Heart left ventricle (tissue), 16 donors: ENCODE measurements at regions not wholly inside any gene's neighbourhood (a gene's known extent, or its start where the extent isn't known, plus 50 kb on each side); places are given as distances from the start of the nearest gene placed in this dataset.

ENCODE experiments used
- ATAC-seq, 4 donors: fragments of 200-7000 bp; cut with Tn5 transposase; one replicate each; pipeline ENCODE4 v1.9.1; 2020 to 2022; ENCODE audit warnings: moderate library complexity in 4 of 4, mild to moderate bottlenecking in 3 of 4, moderate number of reproducible peaks in 1 of 4
- DNase-seq, 5 donors: peaks; one replicate each; pipeline ENCODE4 v3.0.0-alpha.2; 2020
- H3K27ac ChIP-seq, 12 donors: fragments of 200-600 bp; sonication (generic) in 4 of 12; one replicate each; pipeline versions ENCODE4 v1.5.0 to v1.8.0; 2016 to 2022; ENCODE audit warnings: mild to moderate bottlenecking in 2 of 12
- H3K27me3 ChIP-seq, 9 donors: fragments of 200-600 bp; sonication (generic) in 2 of 9; one replicate each; pipeline versions ENCODE4 v1.5.1 to v1.8.0; 2016 to 2022; ENCODE audit warnings: mild to moderate bottlenecking in 3 of 9
- H3K36me3 ChIP-seq, 9 donors: fragments of 200-600 bp; sonication (generic) in 2 of 9; one replicate each; pipeline versions ENCODE4 v1.5.0 to v1.8.0; 2018 to 2022; ENCODE audit warnings: mild to moderate bottlenecking in 2 of 9
- H3K4me1 ChIP-seq, 12 donors: fragments of 200-600 bp; sonication (generic) in 4 of 12; one replicate each; pipeline versions ENCODE4 v1.5.0 to v1.8.0; 2016 to 2022; ENCODE audit warnings: mild to moderate bottlenecking in 3 of 12
- H3K4me3 ChIP-seq, 12 donors: fragments of 200-600 bp; sonication (generic) in 4 of 12; one replicate each; pipeline versions ENCODE4 v1.5.0 to v1.8.0; 2017 to 2022; ENCODE audit warnings: mild to moderate bottlenecking in 9 of 12, moderate library complexity in 4 of 12
- H3K9me3 ChIP-seq, 12 donors: fragments of 200-600 bp; sonication (generic) in 4 of 12; one replicate each; pipeline versions ENCODE4 v1.5.0 to v1.8.0; 2016 to 2022; ENCODE audit warnings: mild to moderate bottlenecking in 1 of 12
- POLR2A ChIP-seq, 2 donors: fragments of 450-650 bp; IDR thresholded peaks; one replicate each; pipeline ENCODE4 v1.6.1; 2017; ENCODE audit warnings: antibody characterized with exemption in 2 of 2, mild to moderate bottlenecking in 2 of 2, moderate library complexity in 2 of 2
- WGBS, 4 donors: extraction: QIAGEN DNeasy Blood & Tissue Kit in 2 of 4; methylation state at CpG; one replicate each; pipeline versions ENCODE4 v1.1.5 to v1.1.7; 2013 to 2018; 5-methylcytosine and 5-hydroxymethylcytosine counted together
- intact Hi-C, 10 donors: fragments of 100-400 bp; cut with DNase I; formaldehyde crosslinking; loops; one replicate each; pipeline versions ENCODE4 v1.11.1 to v1.14.2; 2022
- TF ChIP-seq, protein P1 (sequence below), 12 donors: fragments of 200-600 bp; sonication (generic) in 4 of 12; IDR thresholded peaks; one replicate each; pipeline versions ENCODE4 v1.5.0 to v1.8.0; 2018 to 2022; ENCODE audit warnings: antibody characterized with exemption in 12 of 12, mild to moderate bottlenecking in 5 of 12
- donor health status: ischemic (EF 13 %, LVEDD 7.1; RV severe dilation, severe dysfunction).
- donor health status: healthy with polysubstance abuse.
- donor health status: DM: no; HTN: yes; CAD: no.
- donor health status: DM: no; HTN: no; CAD: no.
- donor health status: ischemic (EF 25% LVEDD 6.9; RV normal size, moderate dysfunction).
- donor health status: ischemic (EF 25% LVEDD 5.7; RV mildly dilated, moderate dysfunction).
- donor health status: healthy.
- donor health status: DM: yes; HTN: yes; CAD: no.
- donor health status: ischemic (EF 35%, LVEDD 5.7; RV mildly dilated, moderate dysfunction).
- donor health status: nonischemic (EF 11% LVEDD 7.7; RV severe dilation, severe dysfunction).
- donor health status: DM: yes; HTN: yes; CAD: no.
- donor health status: PGD.
- donor health status: ischemic (EF 29% LVEDD 5.4; RV normal size, mild dysfunction).
- donor health status: nonischemic (EF 23%, LVEDD 6.1; RV moderate dilation, normal function).

- intact Hi-C loops: loop anchor here in 1 of 10 donors (10.0 kb wide), 1 partner anchor 181 kb away; no protein-coding TSS in a partner anchor
- peaks cover 0 to 11% (median 0%) of the 10 kb centered on the region in 12 donors for H3K4me1 ChIP-seq
- no peak for ATAC-seq
- peaks cover 0 to 6% (median 0%) of the 10 kb centered on the region in 12 donors for H3K9me3 ChIP-seq
- no peak overlapping the region for H3K27ac ChIP-seq
- DNase-seq: no peak
- no peaks in the 10 kb centered on the region for H3K36me3 ChIP-seq
- TF ChIP-seq, protein P1, sequence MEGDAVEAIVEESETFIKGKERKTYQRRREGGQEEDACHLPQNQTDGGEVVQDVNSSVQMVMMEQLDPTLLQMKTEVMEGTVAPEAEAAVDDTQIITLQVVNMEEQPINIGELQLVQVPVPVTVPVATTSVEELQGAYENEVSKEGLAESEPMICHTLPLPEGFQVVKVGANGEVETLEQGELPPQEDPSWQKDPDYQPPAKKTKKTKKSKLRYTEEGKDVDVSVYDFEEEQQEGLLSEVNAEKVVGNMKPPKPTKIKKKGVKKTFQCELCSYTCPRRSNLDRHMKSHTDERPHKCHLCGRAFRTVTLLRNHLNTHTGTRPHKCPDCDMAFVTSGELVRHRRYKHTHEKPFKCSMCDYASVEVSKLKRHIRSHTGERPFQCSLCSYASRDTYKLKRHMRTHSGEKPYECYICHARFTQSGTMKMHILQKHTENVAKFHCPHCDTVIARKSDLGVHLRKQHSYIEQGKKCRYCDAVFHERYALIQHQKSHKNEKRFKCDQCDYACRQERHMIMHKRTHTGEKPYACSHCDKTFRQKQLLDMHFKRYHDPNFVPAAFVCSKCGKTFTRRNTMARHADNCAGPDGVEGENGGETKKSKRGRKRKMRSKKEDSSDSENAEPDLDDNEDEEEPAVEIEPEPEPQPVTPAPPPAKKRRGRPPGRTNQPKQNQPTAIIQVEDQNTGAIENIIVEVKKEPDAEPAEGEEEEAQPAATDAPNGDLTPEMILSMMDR (IDR thresholded peaks at IDR 0.05): no peak
- no peak for TF ChIP-seq POLR2A (IDR thresholded peaks at IDR 0.05)
- WGBS, 4 donors: 76 to 82% (median 79%) methylated on average over 4 of the region's 4 CpGs
- H3K4me3 ChIP-seq: no peak overlapping the region
- H3K27me3 ChIP-seq: no peaks in the 10 kb centered on the region
Observed at GRCh38 chr5:118596255-118596654, 392.1 kb downstream of the DTWD2 start.

DNA sequence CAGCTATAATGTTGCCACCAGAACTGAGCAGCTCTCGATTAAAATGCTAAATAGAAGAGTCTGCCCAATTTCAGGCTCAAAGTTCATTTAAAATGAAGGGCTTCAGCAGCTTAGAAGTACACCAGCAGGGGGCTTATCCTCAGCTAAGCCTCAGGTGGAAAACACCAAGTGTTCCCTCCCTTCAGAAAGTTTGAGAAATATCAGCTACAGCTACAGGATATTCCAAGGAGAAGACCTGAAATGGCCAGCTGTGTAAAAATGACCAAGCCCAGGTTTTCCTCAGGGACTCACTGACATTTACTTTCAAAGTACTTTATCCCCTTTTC lies 395.4 kb downstream of the DTWD2 start:
- Histone ChIP-seq H3K4me1 (peaks cover 0 to 11% (median 0%) of the 10 kb centered on the region in 12 donors), H3K4me3 (no peak overlapping the region), H3K9me3 (no peaks in the 10 kb centered on the region), H3K27ac (no peak overlapping the region), H3K36me3 (no peaks in the 10 kb centered on the region), H3K27me3 (no peaks in the 10 kb centered on the region)
- DNase-seq (no peak), ATAC-seq (no peak)
- TF ChIP-seq, protein P1 (IDR thresholded peaks at IDR 0.05): peak in 2 of 12 donors; percentile 8 to 19
- TF ChIP-seq POLR2A (IDR thresholded peaks at IDR 0.05): no peak
- 84 to 91% (median 86%) methylated on average over 1 of the region's 1 CpG for WGBS, 4 donors
- intact Hi-C loops: loop anchor here in 1 of 10 donors (10.0 kb wide), 1 partner anchor 178 kb away; no protein-coding TSS in a partner anchor

DNA sequence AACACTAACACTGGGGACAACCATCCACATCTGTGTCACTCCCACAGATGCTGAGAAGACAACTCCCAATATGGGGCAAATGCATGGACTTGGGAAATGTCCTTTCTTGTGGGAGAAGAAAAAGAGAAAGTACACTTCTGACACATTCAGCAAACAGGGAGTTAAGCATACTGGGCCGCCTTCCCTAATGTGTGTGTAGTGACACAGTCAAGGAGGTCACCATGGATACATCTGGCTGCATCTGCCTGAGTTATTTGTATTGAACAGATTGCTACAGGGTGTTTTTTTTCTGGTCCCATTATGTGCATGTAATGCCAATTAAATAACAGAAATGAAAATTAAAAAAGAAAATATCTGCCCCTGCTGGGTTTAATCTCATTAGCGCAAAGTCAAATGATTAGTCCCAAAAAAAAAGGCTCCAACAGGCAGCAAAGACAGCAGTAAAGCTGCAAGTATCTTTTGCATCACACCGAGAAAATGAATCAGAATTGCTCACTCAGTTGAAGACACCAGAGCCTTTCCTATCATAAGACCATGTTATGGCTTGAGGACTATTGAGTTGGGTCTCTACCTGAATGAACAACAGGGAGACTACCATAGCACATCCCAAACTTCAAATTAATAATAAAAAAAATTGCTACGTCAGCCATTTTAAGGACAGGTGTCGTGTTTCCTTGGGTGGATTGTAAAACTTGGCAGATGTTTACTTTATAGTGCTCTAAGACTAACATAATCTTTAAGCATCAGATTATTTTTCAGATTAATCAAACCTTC lies 395.9 kb downstream of the DTWD2 start:
- no peak for TF ChIP-seq POLR2A (IDR thresholded peaks at IDR 0.05)
- TF ChIP-seq, protein P1 (IDR thresholded peaks at IDR 0.05): no peak
- DNase-seq (no peak), ATAC-seq (peak in 1 of 4 donors; percentile 29)
- intact Hi-C loops: loop anchor here in 1 of 10 donors (10.0 kb wide), 1 partner anchor 178 kb away; no protein-coding TSS in a partner anchor
- WGBS, 4 donors: 54 to 74% (median 66%) methylated on average over 5 of the region's 5 CpGs
- Histone ChIP-seq H3K27me3 (no peaks in the 10 kb centered on the region), H3K36me3 (no peaks in the 10 kb centered on the region), H3K9me3 (no peaks in the 10 kb centered on the region), H3K4me3 (no peak overlapping the region), H3K27ac (no peak overlapping the region), H3K4me1 (peaks cover 0 to 11% (median 0%) of the 10 kb centered on the region in 12 donors)

DNA sequence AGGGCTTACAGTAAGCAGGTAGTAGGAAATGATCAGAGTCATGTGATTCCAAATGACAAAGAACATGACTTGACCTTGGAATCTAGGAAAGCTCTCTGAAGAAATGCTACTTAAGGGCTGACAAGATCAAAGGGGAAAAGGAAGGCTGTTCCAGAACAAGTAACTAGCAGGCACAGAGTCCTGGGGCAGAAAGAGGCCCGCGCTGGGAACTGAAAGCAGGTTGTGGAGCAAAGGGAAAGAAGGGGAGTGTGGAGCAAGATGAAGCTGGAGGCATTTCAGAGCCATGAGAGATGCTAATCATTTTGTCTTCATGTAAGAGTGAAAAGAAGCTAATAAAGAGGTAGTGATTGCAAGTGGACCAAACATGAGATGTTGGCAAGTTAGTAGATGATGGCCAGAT lies 397.5 kb downstream of the DTWD2 start:
- no peaks in the 10 kb centered on the region for H3K27me3 ChIP-seq
- no peak for DNase-seq
- no peak overlapping the region for H3K4me3 ChIP-seq
- ATAC-seq: no peak
- H3K4me1 ChIP-seq: peaks cover 0 to 11% (median 0%) of the 10 kb centered on the region in 12 donors
- 93 to 96% (median 95%) methylated on average over 2 of the region's 2 CpGs for WGBS, 4 donors
- H3K9me3 ChIP-seq: no peaks in the 10 kb centered on the region
- TF ChIP-seq, protein P1 (IDR thresholded peaks at IDR 0.05): no peak
- TF ChIP-seq POLR2A (IDR thresholded peaks at IDR 0.05): no peak
- no peak overlapping the region for H3K27ac ChIP-seq
- no peaks in the 10 kb centered on the region for H3K36me3 ChIP-seq
- intact Hi-C loops: loop anchor here in 1 of 10 donors (10.0 kb wide), 1 partner anchor 176 kb away; no protein-coding TSS in a partner anchor
